Liver (tissue), 8 donors: ENCODE measurements at regions not wholly inside any gene's neighbourhood (a gene's known extent, or its start where the extent isn't known, plus 50 kb on each side); places are given as distances from the start of the nearest gene placed in this dataset.

Experiments used
- DNase-seq: peaks from one replicate; pipeline ENCODE4 v3.0.0-alpha.2; 2017; ENCODE audit warnings: low spot score
- H3K27ac ChIP-seq, 2 donors: one replicate each; pipeline ENCODE4 v1.7.0; 2013; ENCODE audit warnings: inconsistent platforms in 2 of 2, low read length in 2 of 2, control low read depth in 1 of 2, low read depth in 1 of 2, mild to moderate bottlenecking in 1 of 2
- H3K27me3 ChIP-seq, 4 donors: one replicate each; pipeline versions ENCODE4 v1.6.1 to v1.7.0; 2013; ENCODE audit warnings: low read length in 3 of 4, inconsistent platforms in 1 of 4, mild to moderate bottlenecking in 1 of 4, moderate library complexity in 1 of 4; ENCODE audit not compliant: control insufficient read depth in 4 of 4, insufficient read depth in 4 of 4
- H3K36me3 ChIP-seq, 4 donors: one replicate each; pipeline versions ENCODE4 v1.6.1 to v1.7.0; 2013; ENCODE audit warnings: low read length in 3 of 4, mild to moderate bottlenecking in 3 of 4, low read depth in 1 of 4, moderate library complexity in 1 of 4; ENCODE audit not compliant: control insufficient read depth in 4 of 4, insufficient read depth in 3 of 4
- H3K4me1 ChIP-seq, 4 donors: one replicate each; pipeline versions ENCODE4 v1.6.1 to v1.7.0; 2013; ENCODE audit warnings: low read length in 3 of 4, mild to moderate bottlenecking in 3 of 4, moderate library complexity in 1 of 4; ENCODE audit not compliant: control insufficient read depth in 4 of 4, insufficient read depth in 4 of 4
- H3K4me3 ChIP-seq, 3 donors: one replicate each; pipeline versions ENCODE4 v1.6.1 to v1.7.0; 2013; ENCODE audit warnings: low read length in 3 of 3, control low read depth in 1 of 3, low read depth in 1 of 3, mild to moderate bottlenecking in 1 of 3
- H3K9ac ChIP-seq, 2 donors: one replicate each; pipeline ENCODE4 v1.7.0; 2013; ENCODE audit warnings: low read length in 2 of 2, mild to moderate bottlenecking in 2 of 2, moderate library complexity in 2 of 2, control low read depth in 1 of 2, low read depth in 1 of 2
- H3K9me3 ChIP-seq, 4 donors: one replicate each; pipeline versions ENCODE4 v1.6.1 to v1.7.0; 2013; ENCODE audit warnings: low read length in 3 of 4; ENCODE audit not compliant: control insufficient read depth in 4 of 4
- ATF3 ChIP-seq: IDR thresholded peaks from 2 replicates; pipeline ENCODE4 v1.6.1; 2016; ENCODE audit warnings: antibody characterized with exemption
- CTCF ChIP-seq: fragments of 150-350 bp; IDR thresholded peaks from 2 replicates; pipeline ENCODE4 v1.5.1; 2017; ENCODE audit warnings: improper control_type of control experiment, low read depth, low read length; ENCODE audit not compliant: missing input control
- EGR1 ChIP-seq, 2 donors: IDR thresholded peaks; 2 replicates each; pipeline ENCODE4 v1.6.1; 2016 to 2018; ENCODE audit warnings: antibody characterized with exemption in 2 of 2, low read depth in 2 of 2
- FOXA1 ChIP-seq: IDR thresholded peaks from 2 replicates; pipeline ENCODE4 v1.6.1; 2016; ENCODE audit warnings: antibody characterized with exemption
- FOXA2 ChIP-seq: IDR thresholded peaks from 2 replicates; pipeline ENCODE4 v1.6.1; 2016; ENCODE audit warnings: antibody characterized with exemption
- GABPA ChIP-seq, 2 donors: IDR thresholded peaks in 1 of 2; conservative IDR thresholded peaks in 1 of 2; 2 replicates each; pipeline ENCODE4 v1.6.1; 2016; ENCODE audit warnings: antibody characterized with exemption in 2 of 2, mild to moderate bottlenecking in 1 of 2, moderate library complexity in 1 of 2
- HNF4A ChIP-seq, 2 donors: conservative IDR thresholded peaks; 2 replicates each; pipeline ENCODE4 v1.6.1; 2016; ENCODE audit warnings: antibody characterized with exemption in 2 of 2, mild to moderate bottlenecking in 2 of 2
- HNF4G ChIP-seq: IDR thresholded peaks from 2 replicates; pipeline ENCODE4 v1.6.1; 2016; ENCODE audit warnings: antibody characterized with exemption
- JUND ChIP-seq, 2 donors: IDR thresholded peaks; 2 replicates each; pipeline ENCODE4 v1.6.1; 2016; ENCODE audit warnings: antibody characterized with exemption in 2 of 2
- MAX ChIP-seq: IDR thresholded peaks from 2 replicates; pipeline ENCODE4 v1.6.1; 2016; ENCODE audit warnings: antibody characterized with exemption
- NR2F2 ChIP-seq: IDR thresholded peaks from 2 replicates; pipeline ENCODE4 v1.6.1; 2016; ENCODE audit warnings: antibody characterized with exemption
- RAD21 ChIP-seq, 2 donors: IDR thresholded peaks; 2 replicates each; pipeline ENCODE4 v1.6.1; 2016; ENCODE audit warnings: antibody characterized with exemption in 2 of 2, mild to moderate bottlenecking in 2 of 2
- REST ChIP-seq: IDR thresholded peaks from 2 replicates; pipeline ENCODE4 v1.6.1; 2016; ENCODE audit warnings: antibody characterized with exemption, mild to moderate bottlenecking
- RXRA ChIP-seq, 2 donors: IDR thresholded peaks; 2 replicates each; pipeline ENCODE4 v1.6.1; 2017 to 2018; ENCODE audit warnings: antibody characterized with exemption in 2 of 2, mild to moderate bottlenecking in 1 of 2
- SP1 ChIP-seq: IDR thresholded peaks from 2 replicates; pipeline ENCODE4 v1.6.1; 2018; ENCODE audit warnings: antibody characterized with exemption, mild to moderate bottlenecking
- TAF1 ChIP-seq: conservative IDR thresholded peaks from 2 replicates; pipeline ENCODE4 v1.6.1; 2016; ENCODE audit warnings: antibody characterized with exemption, mild to moderate bottlenecking
- YY1 ChIP-seq: IDR thresholded peaks from 2 replicates; pipeline ENCODE4 v1.6.1; 2016; ENCODE audit warnings: antibody characterized with exemption, mild to moderate bottlenecking
- WGBS: extraction: QIAGEN DNeasy Blood & Tissue Kit; methylation state at CpG from one replicate; pipeline ENCODE4 v1.1.7; 2013; 5-methylcytosine and 5-hydroxymethylcytosine counted together
- TF ChIP-seq, protein P1 (sequence below): IDR thresholded peaks from 2 replicates; pipeline ENCODE4 v1.6.1; 2016; ENCODE audit warnings: antibody characterized with exemption
- donor health status: healthy.
- donor health status: healthy.
- donor health status: healthy.
- donor health status: healthy.
- donor health status: healthy.

- Histone ChIP-seq H3K27me3 (peaks cover 0 to 17% (median 0%) of the 10 kb centered on the region in 4 donors), H3K27ac (no peak overlapping the region), H3K36me3 (no peaks in the 10 kb centered on the region), H3K4me1 (no peaks in the 10 kb centered on the region), H3K4me3 (no peak overlapping the region), H3K9me3 (no peaks in the 10 kb centered on the region), H3K9ac (no peak overlapping the region)
- TF ChIP-seq YY1 (no peak), RAD21 (IDR thresholded peaks at IDR 0.05) (no peak), MAX (no peak), CTCF (no peak), NR2F2 (no peak), HNF4A (conservative IDR thresholded peaks at IDR 0.05) (no peak), ATF3 (no peak), EGR1 (IDR thresholded peaks at IDR 0.05; ENCODE audit: low read depth in 2 of 2) (no peak), TAF1 (no peak), FOXA2 (no peak), GABPA (IDR thresholded peaks at IDR 0.05 in 1 of 2, conservative IDR thresholded peaks at IDR 0.05 in 1 of 2) (no peak), FOXA1 (no peak), REST (no peak), HNF4G (no peak), SP1 (no peak), JUND (IDR thresholded peaks at IDR 0.05) (no peak), RXRA (IDR thresholded peaks at IDR 0.05) (no peak)
- TF ChIP-seq, protein P1, sequence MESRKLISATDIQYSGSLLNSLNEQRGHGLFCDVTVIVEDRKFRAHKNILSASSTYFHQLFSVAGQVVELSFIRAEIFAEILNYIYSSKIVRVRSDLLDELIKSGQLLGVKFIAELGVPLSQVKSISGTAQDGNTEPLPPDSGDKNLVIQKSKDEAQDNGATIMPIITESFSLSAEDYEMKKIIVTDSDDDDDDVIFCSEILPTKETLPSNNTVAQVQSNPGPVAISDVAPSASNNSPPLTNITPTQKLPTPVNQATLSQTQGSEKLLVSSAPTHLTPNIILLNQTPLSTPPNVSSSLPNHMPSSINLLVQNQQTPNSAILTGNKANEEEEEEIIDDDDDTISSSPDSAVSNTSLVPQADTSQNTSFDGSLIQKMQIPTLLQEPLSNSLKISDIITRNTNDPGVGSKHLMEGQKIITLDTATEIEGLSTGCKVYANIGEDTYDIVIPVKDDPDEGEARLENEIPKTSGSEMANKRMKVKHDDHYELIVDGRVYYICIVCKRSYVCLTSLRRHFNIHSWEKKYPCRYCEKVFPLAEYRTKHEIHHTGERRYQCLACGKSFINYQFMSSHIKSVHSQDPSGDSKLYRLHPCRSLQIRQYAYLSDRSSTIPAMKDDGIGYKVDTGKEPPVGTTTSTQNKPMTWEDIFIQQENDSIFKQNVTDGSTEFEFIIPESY, result no peak
- WGBS, result 79% methylated on average over 5 of the region's 5 CpGs
- no peak for DNase-seq
These were observed 605.1 kb upstream of the DAB2 start for GRCh38 chr5:40029711-40030495.
